Neural progenitor cell (in vitro differentiated cells): ENCODE measurements at regions not wholly inside any gene's neighbourhood (a gene's known extent, or its start where the extent isn't known, plus 50 kb on each side); places are given as distances from the start of the nearest gene placed in this dataset.

Experiments used
- CTCF ChIP-seq: fragments of 200-600 bp; sonication (generic); IDR thresholded peaks from 2 replicates; pipeline ENCODE4 v1.5.1; 2017; ENCODE audit warnings: antibody characterized with exemption, mild to moderate bottlenecking
- EZH2 ChIP-seq: fragments of 200-600 bp; sonication (generic); IDR thresholded peaks from 2 replicates; pipeline ENCODE4 v1.6.1; 2017; ENCODE audit warnings: antibody characterized with exemption, mild to moderate bottlenecking, moderate library complexity
- EZH2phosphoT487 ChIP-seq: fragments of 200-600 bp; sonication (generic); IDR thresholded peaks from 2 replicates; pipeline ENCODE4 v1.6.1; 2017; ENCODE audit warnings: antibody characterized with exemption

DNA sequence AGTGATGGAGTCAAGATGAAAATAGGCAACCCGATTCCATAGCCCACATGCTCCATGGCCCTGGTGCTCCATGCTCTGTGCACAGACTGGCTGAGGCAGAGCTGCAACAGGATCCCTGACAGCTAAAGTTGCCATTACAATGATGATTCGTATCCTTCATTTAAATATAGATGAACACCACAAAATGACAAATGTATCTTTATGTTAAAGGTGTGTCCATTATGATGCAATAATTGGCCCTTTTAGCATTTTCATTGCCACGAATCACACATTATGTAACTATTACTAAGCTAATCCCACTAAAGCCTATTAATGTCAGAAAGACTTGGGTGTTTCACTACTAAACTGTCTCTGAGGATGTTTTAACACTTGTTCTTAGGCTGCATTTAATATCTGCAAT lies 270.2 kb upstream of the THBS1 start:
- no peak for TF ChIP-seq CTCF
- no peak for TF ChIP-seq EZH2
- no peak for TF ChIP-seq EZH2phosphoT487
